GM18498 (cell line): ENCODE measurements at regions not wholly inside any gene's neighbourhood (a gene's known extent, or its start where the extent isn't known, plus 50 kb on each side); places are given as distances from the start of the nearest gene placed in this dataset.
"Not testable (repeated sequence)": the region's sequence is repeated elsewhere in the genome, so short reads cannot be mapped to it uniquely, and the experiment has no call there.

Experiments
- ATAC-seq: cut with Tn5 transposase; IDR thresholded peaks from one replicate; pipeline ENCODE4 v1.9.1; 2021; ENCODE audit warnings: mild to moderate bottlenecking, moderate library complexity; ENCODE audit not compliant: unreplicated experiment

GRCh38 chr20:59458645-59459044, 145.7 kb upstream of the PHACTR3 start:
- no peak for ATAC-seq

GRCh38 chr20:59459586-59459985, 144.8 kb upstream of the PHACTR3 start:
- no peak for ATAC-seq

- ATAC-seq = no peak
These were observed 144.0 kb upstream of the PHACTR3 start for GRCh38 chr20:59460352-59460751.

- no peak for ATAC-seq
These were observed 142.8 kb upstream of the PHACTR3 start for GRCh38 chr20:59461526-59461925.

GRCh38 chr20:59462249-59462648, 142.1 kb upstream of the PHACTR3 start:
- no peak for ATAC-seq

GRCh38 chr20:59463541-59463940, 140.8 kb upstream of the PHACTR3 start:
- ATAC-seq = no peak

GRCh38 chr20:59466107-59466815, 138.1 kb upstream of the PHACTR3 start:
- no peak for ATAC-seq

- no peak for ATAC-seq
These were observed 135.5 kb upstream of the PHACTR3 start for GRCh38 chr20:59468831-59469230.

- ATAC-seq = no peak
These were observed 134.8 kb upstream of the PHACTR3 start for GRCh38 chr20:59469267-59470252.

- ATAC-seq = no peak
These were observed 133.8 kb upstream of the PHACTR3 start for GRCh38 chr20:59470521-59470920.

- ATAC-seq = no peak
These were observed 132.5 kb upstream of the PHACTR3 start for GRCh38 chr20:59471653-59472421.

GRCh38 chr20:59473742-59474141, 130.6 kb upstream of the PHACTR3 start:
- ATAC-seq = no peak

- ATAC-seq = no peak
These were observed 123.3 kb upstream of the PHACTR3 start for GRCh38 chr20:59481067-59481466.

- no peak for ATAC-seq
These were observed 122.8 kb upstream of the PHACTR3 start for GRCh38 chr20:59481477-59482018.

GRCh38 chr20:59482351-59483187, 121.8 kb upstream of the PHACTR3 start:
- ATAC-seq = no peak

GRCh38 chr20:59483481-59483880, 120.9 kb upstream of the PHACTR3 start:
- no peak for ATAC-seq

GRCh38 chr20:59484228-59484627, 120.1 kb upstream of the PHACTR3 start:
- ATAC-seq = no peak

- ATAC-seq = no peak
These were observed 118.5 kb upstream of the PHACTR3 start for GRCh38 chr20:59485576-59486454.

GRCh38 chr20:59488459-59488858, 115.9 kb upstream of the PHACTR3 start:
- not testable (repeated sequence) for ATAC-seq
